Esophagus muscularis mucosa (tissue), 4 donors: ENCODE measurements at regions not wholly inside any gene's neighbourhood (a gene's known extent, or its start where the extent isn't known, plus 50 kb on each side); places are given as distances from the start of the nearest gene placed in this dataset.
"Not testable (repeated sequence)": the region's sequence is repeated elsewhere in the genome, so short reads cannot be mapped to it uniquely, and the experiment has no call there.

ENCODE experiments used
- EP300 ChIP-seq: sonication (generic); formaldehyde crosslinking; IDR thresholded peaks from one replicate; pipeline ENCODE4 v1.6.1; 2017; ENCODE audit warnings: antibody characterized with exemption
- POLR2A ChIP-seq: fragments of 450-650 bp; IDR thresholded peaks from one replicate; pipeline ENCODE4 v1.6.1; 2017; ENCODE audit warnings: antibody characterized with exemption, moderate library complexity, mild to moderate bottlenecking, low read depth
- TF ChIP-seq, protein P1 (sequence below), 3 experiments: fragments of 200-600 bp in 2 of 3; fragments of 450-650 bp in 1 of 3; sonication (generic) in 2 of 3; IDR thresholded peaks; one replicate each; pipeline ENCODE4 v1.5.1; 2017 to 2019; ENCODE audit warnings: antibody characterized with exemption in 3 of 3, mild to moderate bottlenecking in 2 of 3, moderate library complexity in 1 of 3

DNA sequence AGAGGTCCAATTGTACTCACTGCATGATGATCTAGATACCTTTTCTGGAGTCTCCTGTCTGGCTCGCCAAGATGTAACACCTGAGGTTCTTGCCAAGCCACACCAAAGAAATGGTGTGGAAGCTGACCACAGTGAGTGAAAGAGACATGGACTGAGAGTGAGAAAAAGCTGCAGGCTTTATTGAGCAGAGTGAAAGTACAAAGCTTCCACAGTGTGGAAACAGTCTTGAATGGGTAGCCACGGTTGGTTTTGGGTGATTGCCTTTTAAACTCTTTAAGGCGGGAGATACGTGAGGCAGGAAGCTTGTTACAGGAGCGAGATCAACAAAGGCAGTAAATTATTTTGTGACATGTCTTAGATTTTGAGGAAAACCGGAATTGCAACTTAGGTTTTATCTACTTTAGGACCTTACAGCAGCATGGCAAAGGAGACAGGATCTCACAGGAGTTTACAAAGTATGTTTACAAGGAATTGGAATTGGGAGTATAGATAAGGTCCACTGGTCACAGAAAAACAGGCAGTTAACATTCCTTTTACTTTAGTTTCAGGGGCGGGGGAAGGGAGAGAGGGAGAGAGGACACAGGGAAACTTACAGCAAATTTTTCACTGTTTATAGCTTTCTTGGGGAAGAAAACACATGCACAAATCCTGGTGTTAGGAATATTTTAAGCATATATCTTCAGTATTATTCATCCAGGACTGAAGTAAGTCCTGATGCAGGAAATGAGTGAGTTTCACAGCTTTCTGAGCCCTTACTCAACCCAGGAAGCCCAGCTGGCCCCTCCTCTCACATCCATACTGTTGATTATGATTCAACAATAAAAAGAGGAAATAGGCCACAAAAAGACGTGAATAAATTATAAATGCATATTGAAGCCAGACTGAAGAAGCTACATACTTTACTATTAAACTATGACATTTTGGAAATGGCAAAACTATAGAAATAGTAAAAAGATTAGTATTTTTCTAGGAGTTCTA is 257.6 kb upstream of the MBL2 start:
- TF ChIP-seq, protein P1, sequence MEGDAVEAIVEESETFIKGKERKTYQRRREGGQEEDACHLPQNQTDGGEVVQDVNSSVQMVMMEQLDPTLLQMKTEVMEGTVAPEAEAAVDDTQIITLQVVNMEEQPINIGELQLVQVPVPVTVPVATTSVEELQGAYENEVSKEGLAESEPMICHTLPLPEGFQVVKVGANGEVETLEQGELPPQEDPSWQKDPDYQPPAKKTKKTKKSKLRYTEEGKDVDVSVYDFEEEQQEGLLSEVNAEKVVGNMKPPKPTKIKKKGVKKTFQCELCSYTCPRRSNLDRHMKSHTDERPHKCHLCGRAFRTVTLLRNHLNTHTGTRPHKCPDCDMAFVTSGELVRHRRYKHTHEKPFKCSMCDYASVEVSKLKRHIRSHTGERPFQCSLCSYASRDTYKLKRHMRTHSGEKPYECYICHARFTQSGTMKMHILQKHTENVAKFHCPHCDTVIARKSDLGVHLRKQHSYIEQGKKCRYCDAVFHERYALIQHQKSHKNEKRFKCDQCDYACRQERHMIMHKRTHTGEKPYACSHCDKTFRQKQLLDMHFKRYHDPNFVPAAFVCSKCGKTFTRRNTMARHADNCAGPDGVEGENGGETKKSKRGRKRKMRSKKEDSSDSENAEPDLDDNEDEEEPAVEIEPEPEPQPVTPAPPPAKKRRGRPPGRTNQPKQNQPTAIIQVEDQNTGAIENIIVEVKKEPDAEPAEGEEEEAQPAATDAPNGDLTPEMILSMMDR (IDR thresholded peaks at IDR 0.05) = not testable (repeated sequence)
- not testable (repeated sequence) for TF ChIP-seq POLR2A, EP300
